Neural progenitor cell (in vitro differentiated cells): ENCODE measurements at regions not wholly inside any gene's neighbourhood (a gene's known extent, or its start where the extent isn't known, plus 50 kb on each side); places are given as distances from the start of the nearest gene placed in this dataset.
A peak's percentile ranks its signal among the peaks of the same experiment; 100 is the strongest.

Experiments
- DNase-seq: peaks from one replicate; pipeline ENCODE4 v3.0.0-alpha.2; 2016; ENCODE audit warnings: low spot score
- H2AFZ ChIP-seq: fragments of 200-600 bp; sonication (generic); replicated peaks from 2 replicates; pipeline ENCODE4 v1.6.1; 2016; ENCODE audit warnings: antibody characterized with exemption
- H3F3A ChIP-seq: fragments of 200-600 bp; sonication (generic); 2 replicates; pipeline ENCODE4 v1.6.1; 2016; ENCODE audit warnings: antibody characterized with exemption, low read depth
- H3K27ac ChIP-seq: fragments of 200-600 bp; sonication (generic); 2 replicates; pipeline ENCODE4 v1.5.1; 2016; ENCODE audit warnings: mild to moderate bottlenecking
- H3K27me3 ChIP-seq: fragments of 200-600 bp; sonication (generic); 2 replicates; pipeline ENCODE4 v1.6.1; 2016; ENCODE audit warnings: mild to moderate bottlenecking, moderate library complexity
- H3K36me3 ChIP-seq: fragments of 200-600 bp; sonication (generic); 2 replicates; pipeline ENCODE4 v1.5.1; 2016
- H3K4me1 ChIP-seq: fragments of 200-600 bp; sonication (generic); 2 replicates; pipeline ENCODE4 v1.6.1; 2016; ENCODE audit warnings: mixed run types
- H3K4me2 ChIP-seq: fragments of 200-600 bp; sonication (generic); 2 replicates; pipeline ENCODE4 v1.6.1; 2016
- H3K4me3 ChIP-seq: fragments of 200-600 bp; sonication (generic); 2 replicates; pipeline ENCODE4 v1.5.1; 2016
- H3K79me2 ChIP-seq: fragments of 200-600 bp; sonication (generic); 2 replicates; pipeline ENCODE4 v1.6.1; 2016; ENCODE audit warnings: low read depth
- H3K9ac ChIP-seq: fragments of 200-600 bp; sonication (generic); 2 replicates; pipeline ENCODE4 v1.6.1; 2016
- H3K9me3 ChIP-seq: fragments of 200-600 bp; sonication (generic); 2 replicates; pipeline ENCODE4 v1.5.1; 2016; ENCODE audit warnings: low read depth
- H4K20me1 ChIP-seq: fragments of 200-600 bp; sonication (generic); 2 replicates; pipeline ENCODE4 v1.6.1; 2016; ENCODE audit warnings: low read depth
- H3K27ac Mint-ChIP-seq: 3 replicates; pipeline ENCODE4 v1.8.0; 2021; ENCODE audit warnings: mixed read lengths
- H3K27me3 Mint-ChIP-seq: 2 replicates; pipeline ENCODE4 v1.8.0; 2022; ENCODE audit warnings: low read depth, mild to moderate bottlenecking, inconsistent platforms, moderate library complexity, mixed read lengths; ENCODE audit not compliant: insufficient read depth
- H3K36me3 Mint-ChIP-seq: 3 replicates; pipeline ENCODE4 v1.8.0; 2021; ENCODE audit warnings: mixed read lengths
- H3K4me1 Mint-ChIP-seq: 3 replicates; pipeline ENCODE4 v1.8.0; 2021; ENCODE audit warnings: mixed read lengths
- H3K4me3 Mint-ChIP-seq: 3 replicates; pipeline ENCODE4 v1.8.0; 2021; ENCODE audit warnings: mild to moderate bottlenecking, moderate library complexity, mixed read lengths
- H3K9me3 Mint-ChIP-seq: 3 replicates; pipeline ENCODE4 v1.8.0; 2020; ENCODE audit warnings: mixed read lengths
- CTCF ChIP-seq: fragments of 200-600 bp; sonication (generic); IDR thresholded peaks from 2 replicates; pipeline ENCODE4 v1.5.1; 2017; ENCODE audit warnings: antibody characterized with exemption, mild to moderate bottlenecking
- EZH2 ChIP-seq: fragments of 200-600 bp; sonication (generic); IDR thresholded peaks from 2 replicates; pipeline ENCODE4 v1.6.1; 2017; ENCODE audit warnings: antibody characterized with exemption, mild to moderate bottlenecking, moderate library complexity
- EZH2phosphoT487 ChIP-seq: fragments of 200-600 bp; sonication (generic); IDR thresholded peaks from 2 replicates; pipeline ENCODE4 v1.6.1; 2017; ENCODE audit warnings: antibody characterized with exemption

DNA sequence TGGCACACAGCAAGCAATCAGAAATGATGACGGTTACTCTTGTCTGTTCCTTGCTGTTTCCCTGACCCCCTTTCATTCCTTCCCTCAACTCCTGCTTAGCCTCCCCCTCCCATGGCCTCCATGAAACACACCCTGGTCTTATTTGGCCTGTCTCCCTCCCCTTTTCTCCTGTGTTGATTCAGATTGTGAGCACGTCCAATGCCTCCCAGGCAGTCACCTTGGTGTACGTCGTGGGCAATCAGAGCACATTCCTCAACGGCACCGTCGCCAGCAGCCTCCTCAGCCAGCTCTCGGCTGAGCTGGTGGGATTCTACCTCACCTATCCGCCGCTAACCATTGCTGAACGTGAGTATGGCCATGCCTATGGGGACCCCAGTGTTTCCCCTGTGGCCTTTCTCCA, 141.1 kb downstream of the C11orf91 start:
- Histone ChIP-seq H4K20me1 (no peaks in the 10 kb centered on the region), H3K9me3 (no peaks in the 10 kb centered on the region), H3K27ac (no peak overlapping the region), H3K4me1 (no peaks in the 10 kb centered on the region), H3F3A (no peaks in the 10 kb centered on the region), H3K79me2 (no peaks in the 10 kb centered on the region), H2AFZ (no peak overlapping the region), H3K4me2 (no peak overlapping the region), H3K36me3 (no peaks in the 10 kb centered on the region), H3K9ac (no peak overlapping the region), H3K27me3 (no peaks in the 10 kb centered on the region), H3K4me3 (no peak overlapping the region)
- DNase-seq, result no peak
- H3K36me3 Mint-ChIP-seq, result peaks cover 2% of the 10 kb centered on the region
- peaks cover 5% of the 10 kb centered on the region for H3K4me1 Mint-ChIP-seq
- H3K4me3 Mint-ChIP-seq, result no peak overlapping the region
- no peaks in the 10 kb centered on the region for H3K27me3 Mint-ChIP-seq
- no peaks in the 10 kb centered on the region for H3K9me3 Mint-ChIP-seq
- H3K27ac Mint-ChIP-seq, result peak overlapping the region; percentile 90
- TF ChIP-seq CTCF (no peak), EZH2 (no peak), EZH2phosphoT487 (no peak)

DNA sequence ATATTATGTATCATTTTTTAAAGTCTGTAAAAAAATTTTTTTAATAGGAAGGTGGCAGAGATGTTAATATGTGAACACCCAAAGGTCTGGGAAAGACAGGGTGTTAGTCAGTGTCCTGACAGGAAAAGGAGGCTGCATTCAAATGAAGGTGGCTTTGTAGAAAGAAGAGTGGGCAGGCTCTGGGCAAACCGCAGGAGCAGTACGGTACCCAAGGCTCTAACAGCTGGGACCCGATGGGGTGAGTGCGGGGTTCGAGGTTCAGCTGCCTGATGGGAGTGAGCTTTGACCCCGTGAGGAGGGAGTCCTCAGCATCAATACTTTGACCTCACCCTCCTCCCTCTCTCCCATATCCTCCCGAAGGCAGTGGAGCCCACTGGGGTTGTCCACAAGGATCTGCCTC, 142.5 kb downstream of the C11orf91 start:
- no peaks in the 10 kb centered on the region for H3K79me2 ChIP-seq
- no peaks in the 10 kb centered on the region for H3K9me3 ChIP-seq
- no peak for TF ChIP-seq CTCF
- TF ChIP-seq EZH2, result no peak
- no peak for TF ChIP-seq EZH2phosphoT487
- no peaks in the 10 kb centered on the region for H3F3A ChIP-seq
- Mint-ChIP-seq H3K4me1 (peaks cover 5% of the 10 kb centered on the region), H3K9me3 (no peaks in the 10 kb centered on the region), H3K27me3 (no peaks in the 10 kb centered on the region), H3K4me3 (no peak overlapping the region), H3K36me3 (peaks cover 2% of the 10 kb centered on the region), H3K27ac (no peak overlapping the region)
- H3K4me3 ChIP-seq, result no peak overlapping the region
- no peaks in the 10 kb centered on the region for H3K4me1 ChIP-seq
- no peaks in the 10 kb centered on the region for H3K36me3 ChIP-seq
- no peak overlapping the region for H3K27ac ChIP-seq
- no peak for DNase-seq
- H3K9ac ChIP-seq, result no peak overlapping the region
- H3K4me2 ChIP-seq, result no peak overlapping the region
- no peaks in the 10 kb centered on the region for H4K20me1 ChIP-seq
- H3K27me3 ChIP-seq, result no peaks in the 10 kb centered on the region
- H2AFZ ChIP-seq, result no peak overlapping the region

GRCh38 chr11:33557201-33557600, 143.4 kb downstream of the C11orf91 start:
- DNase-seq, result no peak
- H3K36me3 ChIP-seq, result no peaks in the 10 kb centered on the region
- no peaks in the 10 kb centered on the region for H3K4me1 ChIP-seq
- H3K79me2 ChIP-seq, result no peaks in the 10 kb centered on the region
- Mint-ChIP-seq H3K36me3 (peaks cover 4% of the 10 kb centered on the region), H3K27ac (no peak overlapping the region), H3K9me3 (no peaks in the 10 kb centered on the region), H3K27me3 (no peaks in the 10 kb centered on the region), H3K4me1 (peaks cover 5% of the 10 kb centered on the region), H3K4me3 (no peak overlapping the region)
- H3K27me3 ChIP-seq, result no peaks in the 10 kb centered on the region
- TF ChIP-seq EZH2phosphoT487, result no peak
- no peak for TF ChIP-seq EZH2
- TF ChIP-seq CTCF, result no peak
- no peaks in the 10 kb centered on the region for H4K20me1 ChIP-seq
- H3K9ac ChIP-seq, result no peak overlapping the region
- H3K4me3 ChIP-seq, result no peak overlapping the region
- no peak overlapping the region for H2AFZ ChIP-seq
- H3K27ac ChIP-seq, result no peak overlapping the region
- no peaks in the 10 kb centered on the region for H3F3A ChIP-seq
- no peak overlapping the region for H3K4me2 ChIP-seq
- no peaks in the 10 kb centered on the region for H3K9me3 ChIP-seq

- no peak for DNase-seq
- Histone ChIP-seq H3K9ac (no peak overlapping the region), H3K4me3 (no peak overlapping the region), H3F3A (no peaks in the 10 kb centered on the region), H2AFZ (no peak overlapping the region), H3K79me2 (no peaks in the 10 kb centered on the region), H3K36me3 (no peaks in the 10 kb centered on the region), H3K9me3 (no peaks in the 10 kb centered on the region), H3K4me2 (no peak overlapping the region), H4K20me1 (no peaks in the 10 kb centered on the region), H3K4me1 (no peaks in the 10 kb centered on the region), H3K27me3 (no peaks in the 10 kb centered on the region), H3K27ac (no peak overlapping the region)
- no peaks in the 10 kb centered on the region for H3K27me3 Mint-ChIP-seq
- TF ChIP-seq CTCF (no peak), EZH2 (no peak), EZH2phosphoT487 (no peak)
- no peak overlapping the region for H3K4me3 Mint-ChIP-seq
- no peak overlapping the region for H3K27ac Mint-ChIP-seq
- peaks cover 4% of the 10 kb centered on the region for H3K36me3 Mint-ChIP-seq
- H3K9me3 Mint-ChIP-seq, result no peaks in the 10 kb centered on the region
- no peaks in the 10 kb centered on the region for H3K4me1 Mint-ChIP-seq
Measured at GRCh38 chr11:33554219-33554618, 146.4 kb downstream of the C11orf91 start.
